CD4-positive, alpha-beta memory T cell (primary cell): ENCODE measurements at regions not wholly inside any gene's neighbourhood (a gene's known extent, or its start where the extent isn't known, plus 50 kb on each side); places are given as distances from the start of the nearest gene placed in this dataset.

Experiments used
- CTCF ChIA-PET: fragments of 350-600 bp; sonication (Branson Sonifier 250); formaldehyde crosslinking; loops from one replicate; lab custom pipeline; 2021; ENCODE audit warnings: inconsistent platforms; ENCODE audit not compliant: partially characterized antibody; lab: Charles Lee
- POLR2A ChIA-PET: fragments of 350-600 bp; sonication (Branson Sonifier 250); formaldehyde crosslinking; loops from one replicate; lab custom pipeline; 2021; ENCODE audit not compliant: partially characterized antibody; lab: Charles Lee
- DNase-seq, 5 donors: peaks; one replicate each; pipeline versions ENCODE4 v3.0.0 to v3.0.0-alpha.2; 2020 to 2022; ENCODE audit warnings: mixed read lengths in 1 of 5
- H3K27ac ChIP-seq: one replicate; pipeline ENCODE4 v1.7.0; 2013; ENCODE audit warnings: low read depth, low read length
- H3K27me3 ChIP-seq: 2 replicates; pipeline ENCODE4 v1.7.0; 2013; ENCODE audit warnings: mild to moderate bottlenecking, low read length, moderate library complexity; ENCODE audit not compliant: insufficient read depth
- H3K36me3 ChIP-seq: 2 replicates; pipeline ENCODE4 v1.7.0; 2013; ENCODE audit warnings: mild to moderate bottlenecking, low read length, moderate library complexity; ENCODE audit not compliant: insufficient read depth
- H3K4me1 ChIP-seq: 2 replicates; pipeline ENCODE4 v1.7.0; 2013; ENCODE audit warnings: mild to moderate bottlenecking, low read length, moderate library complexity; ENCODE audit not compliant: insufficient read depth
- H3K4me3 ChIP-seq, 2 donors: one replicate each; pipeline ENCODE4 v1.7.0; 2013; ENCODE audit warnings: low read length in 2 of 2, mild to moderate bottlenecking in 1 of 2
- H3K9me3 ChIP-seq, 2 donors: one replicate each; pipeline ENCODE4 v1.7.0; 2013; ENCODE audit warnings: low read length in 2 of 2, control low read depth in 1 of 2; ENCODE audit not compliant: control insufficient read depth in 1 of 2
- H3K27ac Mint-ChIP-seq, 7 donors: one replicate each; pipeline ENCODE4 v1.8.0; 2020 to 2021; ENCODE audit warnings: mixed read lengths in 7 of 7, mild to moderate bottlenecking in 6 of 7, inconsistent platforms in 3 of 7, moderate library complexity in 3 of 7
- H3K27me3 Mint-ChIP-seq, 2 donors: one replicate each; pipeline ENCODE4 v1.8.0; 2020 to 2021; ENCODE audit warnings: mixed read lengths in 2 of 2
- H3K36me3 Mint-ChIP-seq, 2 donors: one replicate each; pipeline ENCODE4 v1.8.0; 2020 to 2021; ENCODE audit warnings: mixed read lengths in 2 of 2, inconsistent platforms in 1 of 2, mild to moderate bottlenecking in 1 of 2
- H3K4me1 Mint-ChIP-seq, 4 donors: one replicate each; pipeline ENCODE4 v1.8.0; 2020 to 2021; ENCODE audit warnings: mixed read lengths in 4 of 4, mild to moderate bottlenecking in 1 of 4
- H3K4me3 Mint-ChIP-seq, 8 donors: one replicate each; pipeline ENCODE4 v1.8.0; 2020 to 2021; ENCODE audit warnings: mixed read lengths in 8 of 8, mild to moderate bottlenecking in 7 of 8, moderate library complexity in 6 of 8, inconsistent platforms in 3 of 8
- H3K9me3 Mint-ChIP-seq, 8 donors: one replicate each; pipeline ENCODE4 v1.8.0; 2020 to 2021; ENCODE audit warnings: mixed read lengths in 8 of 8, mild to moderate bottlenecking in 5 of 8, inconsistent platforms in 3 of 8, moderate library complexity in 1 of 8
- intact Hi-C: fragments of 100-400 bp; cut with micrococcal nuclease; formaldehyde crosslinking; loops from one replicate; pipeline ENCODE4 v1.15.1; 2023

DNA sequence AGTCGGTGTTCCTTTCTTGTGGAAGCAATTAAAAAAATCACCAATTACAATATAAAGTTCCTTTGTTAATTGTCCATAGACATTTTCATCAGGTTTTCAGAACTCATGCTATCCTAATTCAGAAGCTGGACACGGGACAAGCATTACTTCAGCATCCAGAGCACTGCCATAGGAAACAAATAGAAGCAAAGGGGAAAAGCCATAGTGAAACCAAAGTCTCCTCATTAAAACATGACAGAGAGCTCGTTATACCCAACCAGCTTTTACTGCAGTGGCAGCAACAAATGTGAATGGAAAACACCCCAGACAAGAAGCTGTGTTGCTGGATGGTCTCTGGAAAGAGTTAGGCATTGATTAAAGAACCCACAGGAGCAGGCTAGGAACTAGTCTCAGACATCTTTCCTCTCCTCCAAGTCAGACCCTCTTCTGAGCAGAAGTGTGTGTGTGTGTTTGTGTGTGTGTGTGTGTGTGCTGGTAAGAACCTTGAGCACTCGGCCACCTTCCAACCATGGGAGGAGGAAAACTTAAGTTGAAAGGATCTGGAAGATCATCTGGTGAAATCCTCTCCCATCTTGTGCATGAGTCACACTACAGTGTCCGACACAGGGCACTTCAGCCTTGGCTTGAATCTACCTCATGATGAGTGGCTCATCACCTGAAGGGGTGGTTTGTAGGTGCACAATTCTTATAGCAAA is 162.6 kb upstream of the ADAMTS16 start:
- Mint-ChIP-seq H3K36me3 (no peaks in the 10 kb centered on the region), H3K27me3 (no peaks in the 10 kb centered on the region), H3K27ac (no peak overlapping the region), H3K4me3 (no peak overlapping the region), H3K9me3 (peaks cover 0 to 4% (median 0%) of the 10 kb centered on the region in 8 donors), H3K4me1 (no peaks in the 10 kb centered on the region)
- ChIA-PET POLR2A (no interaction called here), CTCF (interaction anchor here (0.9 kb wide), 1 partner anchor 15 kb away, joined by 3 read pairs; no protein-coding TSS in a partner anchor)
- Histone ChIP-seq H3K27me3 (no peaks in the 10 kb centered on the region), H3K4me1 (no peaks in the 10 kb centered on the region), H3K36me3 (no peaks in the 10 kb centered on the region), H3K27ac (no peak overlapping the region), H3K4me3 (no peak overlapping the region), H3K9me3 (no peaks in the 10 kb centered on the region)
- DNase-seq = no peak
- intact Hi-C loops = no loop called here

DNA sequence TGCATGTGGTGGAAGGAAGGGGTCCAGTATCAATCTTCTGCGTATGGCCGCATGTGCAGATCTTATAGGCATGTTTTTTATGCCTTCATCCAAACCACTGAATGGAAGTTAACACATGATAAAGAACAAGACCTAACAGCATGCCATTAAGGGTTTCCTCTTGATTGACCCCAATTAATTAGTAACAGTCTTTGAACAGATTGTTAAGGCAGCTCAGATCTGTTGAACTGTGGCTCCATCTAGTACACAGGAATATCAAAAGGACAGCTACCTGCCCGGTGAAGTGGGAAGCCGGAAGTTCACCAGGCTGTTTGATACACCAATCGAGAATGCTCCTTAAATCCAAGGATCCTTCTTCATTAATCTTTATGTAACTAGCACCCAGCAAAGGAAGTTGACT is 159.9 kb upstream of the ADAMTS16 start:
- Mint-ChIP-seq H3K4me3 (no peak overlapping the region), H3K36me3 (no peaks in the 10 kb centered on the region), H3K4me1 (no peaks in the 10 kb centered on the region), H3K9me3 (no peaks in the 10 kb centered on the region), H3K27me3 (no peaks in the 10 kb centered on the region), H3K27ac (no peak overlapping the region)
- Histone ChIP-seq H3K4me1 (no peaks in the 10 kb centered on the region), H3K9me3 (no peaks in the 10 kb centered on the region), H3K4me3 (no peak overlapping the region), H3K27me3 (no peaks in the 10 kb centered on the region), H3K36me3 (no peaks in the 10 kb centered on the region), H3K27ac (no peak overlapping the region)
- intact Hi-C loops = no loop called here
- CTCF ChIA-PET = interaction anchor here (0.7 kb wide), 1 partner anchor 10 kb away, joined by 3 read pairs; no protein-coding TSS in a partner anchor
- DNase-seq = no peak
- POLR2A ChIA-PET = no interaction called here

DNA sequence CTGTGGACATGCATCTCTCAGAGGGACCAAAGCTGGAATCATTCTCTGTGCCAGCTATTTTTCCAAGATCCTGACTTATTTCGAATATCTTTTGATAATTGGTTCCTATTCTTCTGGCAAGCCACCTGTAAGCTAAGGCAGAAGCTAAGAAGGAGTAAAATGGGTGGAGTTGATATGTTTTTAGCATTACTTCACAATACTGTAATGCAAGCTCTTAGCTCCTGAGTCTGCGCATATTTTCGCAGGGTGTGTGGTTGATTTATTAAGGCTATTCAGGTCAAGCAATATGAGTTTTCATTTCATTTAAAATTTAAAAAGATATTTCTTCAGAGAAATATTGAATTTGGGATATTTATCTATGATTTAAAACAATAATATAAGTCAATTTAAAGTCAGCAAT is 158.5 kb upstream of the ADAMTS16 start:
- Mint-ChIP-seq H3K4me1 (no peaks in the 10 kb centered on the region), H3K27ac (no peak overlapping the region), H3K4me3 (no peak overlapping the region), H3K27me3 (no peaks in the 10 kb centered on the region), H3K9me3 (peaks cover 0 to 2% (median 0%) of the 10 kb centered on the region in 8 donors), H3K36me3 (no peaks in the 10 kb centered on the region)
- Histone ChIP-seq H3K4me3 (no peak overlapping the region), H3K9me3 (no peaks in the 10 kb centered on the region), H3K27ac (no peak overlapping the region), H3K4me1 (no peaks in the 10 kb centered on the region), H3K36me3 (no peaks in the 10 kb centered on the region), H3K27me3 (no peaks in the 10 kb centered on the region)
- intact Hi-C loops = no loop called here
- ChIA-PET POLR2A (no interaction called here), CTCF (no interaction called here)
- no peak for DNase-seq

DNA sequence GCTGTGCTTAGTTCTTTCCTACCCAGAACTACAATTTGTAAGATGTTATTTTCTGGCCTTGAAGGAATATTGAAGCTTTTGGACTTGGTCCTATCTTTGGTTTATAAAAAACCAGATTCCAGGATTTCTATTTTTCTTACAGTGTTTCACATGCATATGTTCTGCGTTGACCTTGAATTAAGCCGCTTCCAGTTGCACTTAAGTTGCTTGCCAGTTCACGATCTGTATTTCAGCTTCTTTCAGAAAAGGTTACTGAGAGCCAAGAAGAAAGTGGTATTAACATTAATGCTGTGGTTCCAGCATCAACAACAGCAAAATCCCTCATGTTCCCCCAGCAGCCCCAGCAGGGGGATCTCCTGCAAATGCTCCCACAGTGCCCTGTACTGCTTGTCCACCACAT is 156.4 kb upstream of the ADAMTS16 start:
- no peak overlapping the region for H3K4me3 ChIP-seq
- Mint-ChIP-seq H3K4me3 (no peak overlapping the region), H3K36me3 (no peaks in the 10 kb centered on the region), H3K27ac (no peak overlapping the region), H3K27me3 (no peaks in the 10 kb centered on the region), H3K4me1 (no peaks in the 10 kb centered on the region), H3K9me3 (peaks cover 0 to 5% (median 0%) of the 10 kb centered on the region in 8 donors)
- DNase-seq = no peak
- H3K9me3 ChIP-seq = no peaks in the 10 kb centered on the region
- CTCF ChIA-PET = no interaction called here
- intact Hi-C loops = no loop called here
- no peak overlapping the region for H3K27ac ChIP-seq
- H3K36me3 ChIP-seq = no peaks in the 10 kb centered on the region
- H3K27me3 ChIP-seq = no peaks in the 10 kb centered on the region
- H3K4me1 ChIP-seq = no peaks in the 10 kb centered on the region
- POLR2A ChIA-PET = no interaction called here

DNA sequence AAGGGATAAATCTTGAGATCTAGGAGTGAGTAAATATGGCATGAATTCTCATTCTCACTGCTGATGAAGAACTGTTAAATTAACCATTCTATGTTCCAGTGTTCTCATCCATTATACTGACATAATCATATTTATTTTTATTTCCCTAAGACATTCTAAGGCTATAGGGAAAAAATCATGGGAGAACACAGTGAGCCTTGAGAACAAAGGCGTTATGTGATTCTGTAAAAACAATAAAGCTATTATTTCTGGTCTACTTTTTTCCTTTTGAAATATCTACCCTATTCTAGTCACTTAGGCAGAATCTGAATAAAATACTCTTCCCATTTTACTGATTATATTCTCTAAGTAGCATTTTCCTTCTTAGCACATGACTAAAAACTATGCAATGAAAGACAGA is 155.7 kb upstream of the ADAMTS16 start:
- H3K36me3 Mint-ChIP-seq = no peaks in the 10 kb centered on the region
- H3K27ac Mint-ChIP-seq = no peak overlapping the region
- no peaks in the 10 kb centered on the region for H3K4me1 Mint-ChIP-seq
- DNase-seq = no peak
- no peaks in the 10 kb centered on the region for H3K27me3 ChIP-seq
- no peak overlapping the region for H3K27ac ChIP-seq
- CTCF ChIA-PET = no interaction called here
- H3K9me3 ChIP-seq = no peaks in the 10 kb centered on the region
- peaks cover 0 to 5% (median 0%) of the 10 kb centered on the region in 8 donors for H3K9me3 Mint-ChIP-seq
- intact Hi-C loops = no loop called here
- H3K4me1 ChIP-seq = no peaks in the 10 kb centered on the region
- H3K4me3 ChIP-seq = no peak overlapping the region
- no peaks in the 10 kb centered on the region for H3K36me3 ChIP-seq
- H3K27me3 Mint-ChIP-seq = no peaks in the 10 kb centered on the region
- no peak overlapping the region for H3K4me3 Mint-ChIP-seq
- POLR2A ChIA-PET = no interaction called here

DNA sequence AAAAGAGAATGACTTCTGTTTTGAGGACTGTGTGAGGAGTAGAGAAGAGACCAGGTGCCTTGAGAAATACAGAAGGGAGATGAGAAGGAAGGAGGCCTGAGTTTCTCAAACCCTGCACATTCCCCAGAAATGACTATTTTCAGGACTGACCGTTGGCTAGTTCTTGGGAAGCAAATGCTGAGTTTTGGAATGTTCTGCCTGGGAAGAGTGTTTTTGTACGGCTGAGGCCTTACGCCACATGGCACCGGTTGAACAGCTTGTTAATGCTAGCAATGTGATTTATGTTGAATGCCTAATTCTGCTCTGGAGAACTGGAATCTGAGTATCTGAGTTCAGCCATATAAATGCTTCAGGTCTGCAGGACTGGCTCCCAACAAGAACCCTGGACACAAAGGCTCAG is 152.7 kb upstream of the ADAMTS16 start:
- no peaks in the 10 kb centered on the region for H3K4me1 ChIP-seq
- H3K9me3 ChIP-seq = no peaks in the 10 kb centered on the region
- Mint-ChIP-seq H3K9me3 (peaks cover 0 to 5% (median 0%) of the 10 kb centered on the region in 8 donors), H3K27ac (no peak overlapping the region), H3K4me3 (no peak overlapping the region), H3K27me3 (no peaks in the 10 kb centered on the region), H3K4me1 (no peaks in the 10 kb centered on the region), H3K36me3 (no peaks in the 10 kb centered on the region)
- no peak for DNase-seq
- intact Hi-C loops = no loop called here
- H3K4me3 ChIP-seq = no peak overlapping the region
- CTCF ChIA-PET = no interaction called here
- POLR2A ChIA-PET = no interaction called here
- no peaks in the 10 kb centered on the region for H3K27me3 ChIP-seq
- H3K27ac ChIP-seq = no peak overlapping the region
- H3K36me3 ChIP-seq = no peaks in the 10 kb centered on the region

DNA sequence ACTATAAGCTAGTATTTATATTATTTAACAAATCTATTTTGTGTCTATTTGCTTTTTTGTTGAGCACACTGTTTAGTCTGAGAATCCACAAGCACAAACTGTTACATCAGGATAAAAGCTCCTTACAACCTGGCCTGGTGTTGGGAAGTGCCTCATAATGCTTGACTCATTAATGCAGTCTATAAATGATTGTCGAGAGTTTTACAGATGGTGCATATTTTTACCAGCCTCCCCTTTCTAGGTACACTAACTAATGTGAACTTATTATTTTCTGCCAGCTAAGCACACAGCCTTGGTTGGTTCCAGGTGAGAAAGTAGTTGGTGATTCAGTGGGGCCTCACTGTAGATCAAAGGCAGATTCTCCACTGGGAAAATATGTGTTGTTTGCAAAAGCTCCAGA is 151.0 kb upstream of the ADAMTS16 start:
- H3K27me3 Mint-ChIP-seq = no peaks in the 10 kb centered on the region
- peaks cover 0 to 9% (median 0%) of the 10 kb centered on the region in 8 donors for H3K9me3 Mint-ChIP-seq
- ChIA-PET CTCF (no interaction called here), POLR2A (no interaction called here)
- H3K27ac Mint-ChIP-seq = no peak overlapping the region
- no peak overlapping the region for H3K4me3 ChIP-seq
- H3K27ac ChIP-seq = no peak overlapping the region
- no peaks in the 10 kb centered on the region for H3K4me1 ChIP-seq
- H3K36me3 Mint-ChIP-seq = no peaks in the 10 kb centered on the region
- H3K4me3 Mint-ChIP-seq = no peak overlapping the region
- no peaks in the 10 kb centered on the region for H3K9me3 ChIP-seq
- H3K4me1 Mint-ChIP-seq = no peaks in the 10 kb centered on the region
- H3K36me3 ChIP-seq = no peaks in the 10 kb centered on the region
- H3K27me3 ChIP-seq = no peaks in the 10 kb centered on the region
- no peak for DNase-seq
- intact Hi-C loops = no loop called here
